GM23248 (cell line): ENCODE measurements at regions not wholly inside any gene's neighbourhood (a gene's known extent, or its start where the extent isn't known, plus 50 kb on each side); places are given as distances from the start of the nearest gene placed in this dataset.

Experiments used
- EZH2 ChIP-seq: fragments of 200-600 bp; sonication (generic); IDR thresholded peaks from 2 replicates; pipeline ENCODE4 v1.6.1; 2018; ENCODE audit warnings: antibody characterized with exemption, mild to moderate bottlenecking; ENCODE audit not compliant: insufficient read depth, poor library complexity, severe bottlenecking
- EZH2phosphoT487 ChIP-seq: fragments of 200-600 bp; sonication (generic); IDR thresholded peaks from 2 replicates; pipeline ENCODE4 v1.6.1; 2018; ENCODE audit warnings: antibody characterized with exemption, moderate library complexity, mild to moderate bottlenecking, low read depth; ENCODE audit not compliant: insufficient read depth

GRCh38 chr4:160110891-160111290 lies 1008.0 kb downstream of the RAPGEF2 start:
- TF ChIP-seq EZH2 (no peak), EZH2phosphoT487 (no peak)
